Gastrocnemius medialis (tissue), 4 donors: ENCODE measurements at regions not wholly inside any gene's neighbourhood (a gene's known extent, or its start where the extent isn't known, plus 50 kb on each side); places are given as distances from the start of the nearest gene placed in this dataset.

Experiments used
- ATAC-seq, 2 donors: fragments of 150-250 bp; one replicate each; pipeline ENCODE4 v1.9.1; 2016
- DNase-seq, 2 donors: peaks; one replicate each; pipeline ENCODE4 v3.0.0-alpha.2; 2019
- H3K27ac ChIP-seq, 4 donors: fragments of 200-600 bp; sonication (generic); 1 replicate in 1 of 4; 2 replicates in 3 of 4; pipeline ENCODE4 v1.5.1; 2016 to 2018; ENCODE audit warnings: mild to moderate bottlenecking in 2 of 4, moderate library complexity in 1 of 4
- H3K27me3 ChIP-seq, 3 donors: fragments of 200-600 bp; sonication (generic) in 2 of 3; 1 replicate in 1 of 3; 2 replicates in 2 of 3; pipeline versions ENCODE4 v1.5.1 to v1.6.0; 2016 to 2019; ENCODE audit warnings: mild to moderate bottlenecking in 1 of 3, moderate library complexity in 1 of 3
- H3K36me3 ChIP-seq, 2 donors: fragments of 200-600 bp; sonication (generic) in 1 of 2; one replicate each; pipeline ENCODE4 v1.5.1; 2017 to 2018
- H3K4me1 ChIP-seq, 2 donors: fragments of 200-600 bp; sonication (generic) in 1 of 2; one replicate each; pipeline ENCODE4 v1.5.1; 2016 to 2017; ENCODE audit warnings: mild to moderate bottlenecking in 2 of 2
- H3K4me3 ChIP-seq, 4 donors: fragments of 200-600 bp; sonication (generic) in 3 of 4; 1 replicate in 1 of 4; 2 replicates in 3 of 4; pipeline ENCODE4 v1.5.1; 2016 to 2019; ENCODE audit warnings: mild to moderate bottlenecking in 2 of 4
- H3K9me3 ChIP-seq, 3 donors: fragments of 200-600 bp; sonication (generic) in 2 of 3; 1 replicate in 1 of 3; 2 replicates in 2 of 3; pipeline ENCODE4 v1.5.1; 2016 to 2019
- POLR2A ChIP-seq, 2 donors: fragments of 450-650 bp; IDR thresholded peaks; one replicate each; pipeline ENCODE4 v1.6.1; 2017; ENCODE audit warnings: antibody characterized with exemption in 2 of 2, mild to moderate bottlenecking in 2 of 2, moderate library complexity in 2 of 2
- in situ Hi-C, 4 donors: fragments of 200-750 bp; cut with MboI; loops; one replicate each; pipeline versions ENCODE4 v1.15.0 to v1.8.0; 2017; ENCODE audit warnings: low sequenced_read_pairs in 4 of 4
- intact Hi-C: fragments of 100-400 bp; cut with DNase I; formaldehyde crosslinking; loops from one replicate; pipeline ENCODE4 v1.15.1; 2023; ENCODE audit warnings: low total_unique reads
- TF ChIP-seq, protein P1 (sequence below), 5 experiments: fragments of 450-650 bp in 3 of 5; fragments of 200-600 bp in 2 of 5; sonication (generic) in 2 of 5; IDR thresholded peaks in 4 of 5; conservative IDR thresholded peaks in 1 of 5; 1 replicate in 4 of 5; 2 replicates in 1 of 5; pipeline ENCODE4 v1.5.1; 2016 to 2019; ENCODE audit warnings: antibody characterized with exemption in 5 of 5, mild to moderate bottlenecking in 3 of 5, moderate library complexity in 3 of 5

DNA sequence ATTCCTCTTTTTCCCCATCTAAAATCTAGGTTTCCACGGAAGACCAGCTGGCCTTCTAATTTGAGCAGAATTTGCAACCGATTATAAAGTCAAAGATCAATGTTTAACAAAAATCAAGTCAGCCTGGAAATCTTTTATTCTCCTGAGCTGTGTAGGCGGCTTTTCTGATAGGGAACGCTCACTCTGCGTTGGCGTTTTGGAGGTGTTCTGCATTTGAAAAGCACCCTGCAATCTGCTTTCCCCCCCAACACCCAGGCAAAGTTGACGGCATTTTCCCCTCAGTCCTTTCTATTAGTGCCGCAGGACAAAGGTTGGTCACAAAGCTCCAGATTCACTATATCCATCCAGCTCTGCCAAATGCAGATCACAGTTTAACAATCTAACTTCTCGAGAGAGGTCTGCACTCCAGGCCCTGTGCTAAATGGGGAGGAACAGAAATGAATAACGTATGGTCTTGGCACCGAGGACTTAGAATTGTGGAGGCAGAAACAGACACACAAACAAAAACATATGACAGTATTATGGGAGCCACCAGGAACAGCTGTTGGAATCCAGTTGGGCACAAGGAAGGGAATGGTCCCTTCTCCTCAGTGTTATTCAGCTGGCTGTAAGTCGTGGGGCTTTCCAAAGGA, 50.4 kb upstream of the LARS2 start:
- Histone ChIP-seq H3K4me3 (no peak overlapping the region), H3K36me3 (no peaks in the 10 kb centered on the region), H3K9me3 (no peaks in the 10 kb centered on the region), H3K4me1 (no peaks in the 10 kb centered on the region), H3K27me3 (no peaks in the 10 kb centered on the region), H3K27ac (no peak overlapping the region)
- TF ChIP-seq POLR2A (IDR thresholded peaks at IDR 0.05), result no peak
- TF ChIP-seq, protein P1, sequence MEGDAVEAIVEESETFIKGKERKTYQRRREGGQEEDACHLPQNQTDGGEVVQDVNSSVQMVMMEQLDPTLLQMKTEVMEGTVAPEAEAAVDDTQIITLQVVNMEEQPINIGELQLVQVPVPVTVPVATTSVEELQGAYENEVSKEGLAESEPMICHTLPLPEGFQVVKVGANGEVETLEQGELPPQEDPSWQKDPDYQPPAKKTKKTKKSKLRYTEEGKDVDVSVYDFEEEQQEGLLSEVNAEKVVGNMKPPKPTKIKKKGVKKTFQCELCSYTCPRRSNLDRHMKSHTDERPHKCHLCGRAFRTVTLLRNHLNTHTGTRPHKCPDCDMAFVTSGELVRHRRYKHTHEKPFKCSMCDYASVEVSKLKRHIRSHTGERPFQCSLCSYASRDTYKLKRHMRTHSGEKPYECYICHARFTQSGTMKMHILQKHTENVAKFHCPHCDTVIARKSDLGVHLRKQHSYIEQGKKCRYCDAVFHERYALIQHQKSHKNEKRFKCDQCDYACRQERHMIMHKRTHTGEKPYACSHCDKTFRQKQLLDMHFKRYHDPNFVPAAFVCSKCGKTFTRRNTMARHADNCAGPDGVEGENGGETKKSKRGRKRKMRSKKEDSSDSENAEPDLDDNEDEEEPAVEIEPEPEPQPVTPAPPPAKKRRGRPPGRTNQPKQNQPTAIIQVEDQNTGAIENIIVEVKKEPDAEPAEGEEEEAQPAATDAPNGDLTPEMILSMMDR (IDR thresholded peaks at IDR 0.05 in 4 of 5, conservative IDR thresholded peaks at IDR 0.05 in 1 of 5), result no peak
- DNase-seq, result no peak
- in situ Hi-C loops, result no loop called here
- intact Hi-C loops, result no loop called here
- ATAC-seq, result no peak
